ENCODE measurements at regions not wholly inside any gene's neighbourhood (a gene's known extent, or its start where the extent isn't known, plus 50 kb on each side); places are given as distances from the start of the nearest gene placed in this dataset.

DNA sequence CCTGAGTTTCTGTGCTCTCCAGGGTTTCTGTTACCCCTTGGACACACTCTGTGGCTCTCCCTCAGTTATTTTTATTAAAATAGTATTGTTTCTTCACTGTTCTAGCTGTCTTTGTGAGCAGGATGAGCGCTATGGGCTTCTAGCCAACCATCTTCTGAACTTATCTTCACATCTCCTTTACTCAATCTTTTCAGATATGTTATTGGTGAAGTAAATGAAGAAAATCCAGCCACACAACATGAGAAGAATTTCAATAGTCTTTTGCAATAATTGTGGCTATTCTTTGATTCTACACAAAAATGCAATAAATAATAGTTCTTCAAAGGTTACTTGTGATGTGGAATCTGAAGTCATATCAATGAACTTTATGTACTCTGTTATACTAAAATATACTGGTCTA, 80.3 kb upstream of the CAMK1G start:
- DNase-seq, result no peak

DNA sequence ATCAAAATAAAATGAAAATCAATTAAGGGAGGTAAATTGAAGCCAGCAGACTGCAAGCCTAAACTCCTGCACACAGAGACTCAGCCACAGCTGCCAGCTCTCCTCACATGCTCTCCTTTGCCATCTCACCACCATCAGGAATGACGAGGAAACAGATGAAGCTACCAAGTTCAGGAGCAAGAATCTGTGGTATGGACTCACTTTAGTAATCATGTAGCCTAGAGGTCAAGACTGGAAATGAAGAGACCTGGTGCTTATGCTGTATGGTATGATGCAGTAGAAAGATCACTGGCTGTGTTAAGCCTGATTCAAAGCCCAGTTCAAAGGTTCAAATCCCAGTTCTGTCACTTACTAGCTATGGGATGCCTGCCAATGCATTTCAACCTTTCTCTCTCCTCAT, 78.9 kb upstream of the CAMK1G start:
- DNase-seq, result no peak

DNA sequence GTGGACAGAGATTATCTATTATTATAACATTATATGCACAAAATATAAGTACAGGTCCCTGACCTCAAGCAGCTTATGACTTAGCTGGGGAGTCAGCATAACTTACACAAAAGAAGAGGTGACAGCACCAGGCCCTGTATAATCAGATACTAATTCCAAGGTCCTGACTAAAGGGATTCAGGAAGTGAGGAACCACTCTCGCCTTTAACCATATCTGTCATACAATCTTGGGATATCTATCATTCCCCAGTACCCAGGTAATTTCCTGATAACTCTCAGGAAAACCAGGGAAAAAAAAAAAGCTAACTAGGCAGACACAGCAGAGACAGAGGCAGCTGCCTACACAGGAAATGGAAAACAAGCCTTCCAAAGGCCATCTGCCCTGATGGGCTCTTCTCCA, 78.5 kb upstream of the CAMK1G start:
- peak; percentile 5 for DNase-seq

DNA sequence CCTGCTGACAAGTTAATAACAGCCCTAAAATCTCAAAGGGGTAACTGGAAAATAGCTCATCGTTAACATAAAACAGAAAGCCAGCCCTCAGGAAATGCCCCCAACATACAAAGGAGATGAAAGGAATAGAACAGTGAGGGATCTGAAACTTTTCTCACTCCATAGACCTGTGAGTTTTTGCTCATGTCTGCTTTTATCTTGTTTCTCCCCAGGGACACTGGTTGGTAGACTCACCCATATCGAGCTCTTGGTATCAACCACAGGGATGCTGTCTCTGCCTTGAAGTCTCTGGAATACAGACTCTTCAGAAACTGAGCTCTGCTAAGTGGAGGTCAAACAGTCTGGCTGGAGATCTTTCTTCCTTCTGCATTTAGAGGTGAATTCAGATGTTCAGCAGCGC, 77.4 kb upstream of the CAMK1G start:
- no peak for DNase-seq

DNA sequence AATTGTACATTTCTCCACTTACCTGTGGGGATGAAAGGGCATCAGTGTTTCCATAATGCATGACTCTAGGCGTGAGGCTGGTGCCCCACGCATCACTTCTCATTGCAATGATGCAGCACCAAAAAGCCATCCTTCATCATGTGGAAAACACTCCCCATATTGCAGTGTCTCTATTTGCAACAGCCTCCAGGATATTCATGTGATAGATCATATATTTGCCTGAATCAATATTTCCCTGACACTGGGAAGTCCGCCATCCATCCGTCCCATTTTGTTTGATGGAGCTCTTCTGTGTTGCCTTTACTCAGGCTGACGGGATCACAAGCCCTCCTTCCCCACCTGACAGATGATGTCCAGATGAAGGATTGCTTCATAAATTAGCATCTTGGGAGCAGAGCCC, 74.5 kb upstream of the CAMK1G start:
- DNase-seq, result no peak

DNA sequence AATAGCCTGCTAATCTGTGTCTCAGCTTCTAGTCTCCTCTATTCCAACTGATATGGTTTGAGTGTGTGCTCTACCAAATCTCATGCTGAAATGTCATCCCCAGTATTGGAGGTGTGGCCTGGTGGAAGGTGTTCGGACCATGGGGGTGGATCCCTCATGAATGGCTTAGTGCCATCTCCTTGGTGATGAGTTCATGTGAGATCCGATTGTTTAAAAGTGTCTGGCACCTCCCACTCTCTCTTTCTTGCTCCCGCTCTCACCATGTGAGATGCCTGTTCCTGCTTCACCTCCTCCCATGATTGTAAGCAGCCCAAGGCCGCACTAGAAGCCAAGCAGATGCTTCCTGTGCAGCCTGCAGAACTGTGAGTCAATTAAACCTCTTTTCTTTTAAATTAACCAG, 73.5 kb upstream of the CAMK1G start:
- no peak for DNase-seq

DNA sequence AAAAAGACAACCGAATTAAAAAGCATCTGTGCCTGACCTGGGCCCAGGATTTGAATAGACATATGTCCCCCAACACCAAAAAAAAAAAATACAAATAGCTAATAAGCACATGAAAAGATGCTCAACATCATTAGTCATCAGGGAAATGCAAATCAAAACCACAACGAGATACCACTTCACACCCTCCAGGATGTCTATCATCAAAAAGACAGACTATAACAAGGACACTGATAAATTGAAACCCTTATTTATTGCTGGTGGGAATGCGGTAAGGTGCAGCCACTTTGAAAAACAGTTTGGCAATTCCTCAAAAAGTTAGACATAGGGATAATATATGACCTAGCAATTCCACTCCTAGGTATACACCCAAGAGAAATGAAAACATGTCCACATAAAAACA, 72.3 kb upstream of the CAMK1G start:
- DNase-seq, result no peak

DNA sequence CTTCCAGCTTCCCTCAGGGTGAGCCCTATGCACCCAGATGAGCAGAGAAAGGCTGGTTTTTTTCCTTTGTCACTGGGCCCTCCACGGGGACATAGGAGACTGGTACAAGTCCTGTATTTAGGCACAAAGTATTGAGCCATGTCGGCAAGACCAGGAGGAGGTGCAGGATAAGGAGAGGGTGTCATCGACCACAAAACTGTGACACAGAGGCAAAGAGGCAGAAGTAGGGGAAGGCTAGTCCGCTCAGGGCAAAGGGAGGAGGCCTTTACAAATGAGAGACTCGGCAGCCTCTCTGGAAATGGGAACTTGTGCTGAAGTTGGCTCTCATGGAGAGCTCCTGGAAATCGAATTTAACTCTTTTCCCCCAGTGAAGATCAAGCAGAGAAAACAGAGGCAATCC, 70.7 kb upstream of the CAMK1G start:
- no peak for DNase-seq

DNA sequence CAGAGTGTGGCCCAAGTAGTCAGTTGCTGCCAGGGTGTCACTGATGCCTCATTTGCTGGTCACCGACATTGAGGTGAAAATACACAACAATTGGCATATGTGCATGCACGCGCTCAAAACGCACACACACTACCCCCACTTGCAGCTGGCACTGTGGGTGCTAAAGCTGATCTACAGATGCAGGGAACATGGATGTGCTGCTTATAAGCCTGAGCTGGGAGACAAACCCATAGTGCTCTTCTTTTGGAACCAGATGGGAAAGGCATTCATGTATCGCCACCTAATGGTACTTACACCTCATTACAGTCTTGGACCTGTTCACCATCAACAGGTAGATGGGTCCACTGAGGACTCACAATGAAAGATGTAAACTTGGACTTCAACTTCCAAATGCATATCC, 70.3 kb upstream of the CAMK1G start:
- DNase-seq, result peak; percentile 61

DNA sequence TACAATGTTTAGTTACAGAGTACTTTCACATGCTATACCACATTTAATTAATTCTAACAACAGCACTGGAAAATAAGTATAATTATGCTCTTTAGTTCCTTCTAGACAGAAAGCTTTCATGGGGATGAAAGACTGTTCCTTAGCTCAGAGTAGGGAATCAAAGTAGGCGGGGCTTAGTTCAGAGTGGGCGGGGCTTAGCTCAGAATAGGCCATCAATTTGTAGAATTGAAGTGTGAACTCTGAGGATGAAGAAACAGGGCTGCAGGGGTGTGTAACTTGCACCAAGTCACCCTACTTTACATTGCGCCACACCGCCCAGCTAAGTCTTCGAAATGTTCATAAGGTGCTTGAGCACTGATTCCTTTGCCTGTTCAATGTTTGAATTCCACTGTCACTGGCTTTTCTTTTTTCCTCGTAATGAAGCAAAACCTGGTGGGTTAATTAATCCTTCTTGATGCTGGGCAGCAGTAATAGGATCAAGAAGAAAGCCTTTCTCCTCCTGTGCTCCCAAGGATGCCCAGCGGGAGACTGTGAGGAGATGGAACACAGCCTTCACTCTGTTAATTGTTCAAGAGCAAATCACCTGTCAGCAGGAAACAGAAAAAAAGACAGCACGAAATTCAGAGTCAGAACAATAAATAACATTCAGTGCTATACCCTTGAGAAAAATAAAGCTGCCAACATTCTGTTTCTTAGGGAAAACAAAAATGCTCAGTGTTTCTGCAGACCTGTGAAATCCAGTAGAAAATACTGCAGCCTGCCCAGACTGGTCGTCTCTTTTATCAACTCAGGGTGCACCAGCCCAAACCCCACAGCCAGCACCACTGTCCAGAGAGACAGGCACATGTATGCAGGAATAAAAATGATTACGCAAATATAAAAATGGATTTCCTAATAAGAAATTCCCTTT, 66.5 kb upstream of the CAMK1G start:
- DNase-seq, result no peak

DNA sequence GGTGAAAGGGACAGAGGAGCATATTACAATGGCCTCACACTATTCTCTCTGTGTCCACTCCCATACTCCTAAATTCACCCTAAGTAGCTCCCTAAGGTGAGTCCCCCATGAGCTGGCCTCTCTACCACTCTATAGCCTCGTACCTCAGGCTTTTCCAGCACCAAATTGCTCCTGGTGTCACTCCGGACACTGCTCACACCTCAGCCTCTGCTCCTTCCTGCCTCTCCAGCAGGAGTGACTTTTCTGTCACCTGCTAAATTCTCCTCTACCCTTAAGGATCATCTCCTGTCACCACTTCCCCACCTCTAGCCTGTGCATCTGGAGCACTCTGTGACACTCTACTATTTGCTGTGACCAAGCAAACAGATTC, 65.8 kb upstream of the CAMK1G start:
- no peak for DNase-seq

DNA sequence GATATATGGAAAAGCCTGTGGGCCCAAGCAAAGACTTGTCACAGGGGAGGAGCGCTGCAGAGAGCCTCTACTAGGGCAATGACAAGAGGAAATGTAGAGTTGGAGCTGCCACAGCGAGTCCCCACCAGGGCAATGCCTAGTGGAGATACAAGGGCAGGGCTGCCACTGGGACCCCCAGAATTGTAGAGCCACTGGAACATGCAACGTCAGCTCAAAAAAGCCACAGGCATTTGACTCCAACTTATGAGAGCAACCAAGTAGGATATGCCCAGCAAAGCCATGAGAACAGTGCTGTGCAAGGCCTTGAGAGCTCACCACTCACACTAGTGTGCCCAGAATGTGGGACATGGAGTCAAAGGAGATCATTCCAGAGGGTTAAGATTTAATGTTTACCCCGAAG, 63.7 kb upstream of the CAMK1G start:
- no peak for DNase-seq

DNA sequence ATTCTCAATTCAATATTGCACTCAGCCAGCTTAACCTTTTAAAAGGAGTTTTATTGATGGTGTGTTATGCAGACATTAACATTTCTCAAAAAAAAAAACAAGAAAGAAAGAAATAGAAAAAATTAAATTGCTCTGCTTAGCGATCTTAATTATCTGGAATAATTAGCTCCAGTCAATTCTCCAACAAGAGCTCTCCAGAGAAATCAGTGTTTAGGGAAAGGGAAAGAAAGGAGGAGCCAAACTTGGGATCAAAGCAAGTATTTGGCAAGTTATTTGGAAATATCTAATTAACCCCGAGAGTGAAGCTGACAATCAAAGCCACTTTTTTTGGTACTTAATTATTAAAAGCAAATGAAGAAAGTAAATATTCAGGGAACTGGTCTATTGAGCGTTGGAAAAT, 60.7 kb upstream of the CAMK1G start:
- DNase-seq, result no peak

DNA sequence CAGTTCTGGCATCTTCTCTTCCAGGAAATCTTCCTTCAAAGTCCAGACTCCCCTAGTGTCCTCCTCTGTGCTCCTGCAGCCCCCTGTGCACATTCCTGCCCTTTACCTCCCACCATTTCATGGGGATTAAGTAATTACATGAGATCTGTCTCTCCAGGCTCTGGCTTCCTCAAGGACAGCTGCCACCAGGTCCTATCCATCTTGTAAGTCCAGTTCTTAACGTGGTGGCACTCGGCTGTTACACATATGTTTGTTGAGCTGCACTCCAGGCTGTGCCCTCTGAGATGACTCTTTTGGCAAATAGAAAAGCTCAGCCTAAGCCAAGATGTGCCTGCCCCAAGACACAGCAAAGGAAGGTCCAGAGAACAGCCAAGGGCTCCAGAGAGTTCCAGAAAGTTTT, 57.4 kb upstream of the CAMK1G start:
- no peak for DNase-seq

DNA sequence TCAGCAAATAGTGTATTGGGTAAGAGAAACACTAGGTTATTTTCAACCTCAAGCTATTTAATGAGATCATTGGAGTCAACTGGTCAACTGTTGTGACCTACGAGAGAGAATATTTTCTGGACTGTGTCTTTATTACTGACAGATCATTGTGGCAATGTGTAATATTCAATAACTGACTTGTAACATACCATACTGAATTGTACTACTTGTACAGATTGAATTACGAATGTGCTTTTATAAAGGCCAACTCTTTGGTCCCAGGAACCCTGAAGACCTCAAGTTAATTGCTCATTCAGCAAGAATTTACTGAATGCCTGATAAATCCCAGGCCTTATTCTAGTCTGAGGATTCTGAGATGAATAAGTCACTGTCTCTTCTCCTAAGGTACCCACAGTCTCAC, 56.1 kb upstream of the CAMK1G start:
- no peak for DNase-seq

DNA sequence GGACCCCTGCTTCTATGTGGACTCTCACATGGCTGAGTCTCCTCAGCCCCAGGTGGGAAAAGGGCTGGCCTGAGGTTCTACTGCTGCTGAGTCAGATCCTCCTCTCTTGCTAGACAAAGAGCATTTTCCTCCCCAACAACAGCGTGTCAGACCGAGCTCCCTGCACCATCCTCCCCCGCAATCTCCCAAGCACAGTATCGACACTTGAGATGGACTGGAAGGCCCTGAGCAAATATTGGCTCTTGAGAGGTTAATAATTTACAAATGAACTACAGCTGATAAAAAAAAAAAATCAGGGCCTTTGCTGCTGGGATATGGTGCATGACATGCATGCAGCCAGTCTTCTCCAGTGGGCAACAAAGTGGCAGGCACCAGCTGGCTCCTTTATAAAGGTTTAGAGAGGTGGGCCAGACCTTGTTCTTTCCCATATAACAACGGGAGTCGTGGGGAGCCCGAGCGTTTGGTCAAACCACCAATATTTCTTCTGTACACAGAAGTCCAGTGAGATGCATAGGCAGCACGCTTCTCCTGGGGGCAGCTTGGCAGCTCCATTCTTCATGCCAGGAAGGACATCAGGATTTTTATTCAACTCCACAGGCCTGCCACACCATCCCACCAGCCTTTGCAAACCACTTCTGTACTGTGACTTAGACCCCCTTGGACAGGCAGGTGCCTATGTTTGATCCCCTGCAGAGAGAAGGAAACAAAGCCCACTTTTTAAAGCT, 55.4 kb upstream of the CAMK1G start:
- DNase-seq, result peak; percentile 44

DNA sequence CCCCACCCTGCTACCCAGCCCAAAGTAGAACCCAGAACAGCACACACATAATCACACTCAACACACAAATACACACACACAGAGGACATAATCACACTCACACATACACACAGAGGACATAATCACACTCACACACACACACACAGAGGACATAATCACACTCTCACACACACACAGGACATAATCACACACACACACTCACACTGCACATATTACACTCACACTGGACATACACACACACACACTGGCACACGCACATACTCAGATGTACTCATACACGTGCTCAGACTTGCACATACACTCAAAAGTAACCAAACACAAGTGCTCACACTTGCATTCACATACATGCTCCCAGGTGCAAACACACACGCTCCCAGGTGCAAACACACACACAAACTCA, 54.3 kb upstream of the CAMK1G start:
- DNase-seq, result no peak

DNA sequence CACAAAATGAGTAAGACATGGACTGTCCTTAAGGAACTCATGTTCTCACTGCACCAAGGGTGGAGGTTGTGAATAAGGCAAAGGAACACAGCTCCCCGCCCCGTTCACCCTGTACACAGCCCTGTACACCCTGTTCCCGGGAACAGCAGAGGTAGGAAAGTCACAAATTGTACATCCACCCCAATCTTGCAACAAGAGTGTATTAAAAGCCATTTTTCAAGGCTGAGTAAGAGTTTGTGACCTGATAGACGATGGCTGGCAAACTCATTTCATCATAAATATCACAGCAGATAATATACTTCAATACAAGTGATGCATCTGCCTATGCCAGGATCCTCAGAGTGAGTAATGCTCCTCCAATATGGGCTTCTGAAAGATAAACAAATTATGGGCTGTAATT, 52.5 kb upstream of the CAMK1G start:
- DNase-seq, result peak; percentile 25

DNA sequence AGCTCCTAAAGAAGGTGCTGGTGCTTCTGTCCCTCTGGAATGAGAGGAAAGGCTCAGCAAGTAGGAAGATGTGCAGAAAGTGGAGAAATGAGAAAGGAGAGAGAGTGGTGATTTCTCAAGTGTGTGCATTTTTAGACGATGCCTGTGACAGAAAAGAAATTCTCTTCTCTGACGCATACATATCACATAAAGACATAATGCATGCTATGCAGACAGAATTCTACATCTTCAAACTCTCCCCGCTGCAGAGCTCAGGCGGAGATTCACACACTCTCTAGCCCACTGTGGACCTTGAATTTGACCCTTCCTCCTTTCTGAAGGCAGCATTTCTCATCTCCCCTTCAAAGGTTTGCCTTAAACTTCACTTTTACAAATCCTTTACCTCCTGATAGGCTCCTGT, 52.0 kb upstream of the CAMK1G start:
- DNase-seq, result no peak

Measured in NCI-H146 (cell line).